ENCODE measurements at regions not wholly inside any gene's neighbourhood (a gene's known extent, or its start where the extent isn't known, plus 50 kb on each side); places are given as distances from the start of the nearest gene placed in this dataset.

GRCh38 chr4:31422006-31422405 is 701.8 kb downstream of the PCDH7 start:
- Histone ChIP-seq H3K4me1 (ENCODE audit: insufficient read depth, low read length) (no peaks in the 10 kb centered on the region), H2BK120ac (ENCODE audit: low read depth, low read length, poor library complexity, severe bottlenecking) (no peak overlapping the region), H2BK20ac (ENCODE audit: low read depth, low read length, poor library complexity, severe bottlenecking) (no peak overlapping the region), H3K79me1 (ENCODE audit: insufficient read depth, low read depth, low read length, poor library complexity, severe bottlenecking) (no peaks in the 10 kb centered on the region), H2BK15ac (ENCODE audit: low read depth, low read length) (no peak overlapping the region), H2BK5ac (ENCODE audit: insufficient read length, low read length) (no peak overlapping the region), H4K8ac (replicated peaks; ENCODE audit: insufficient read length, low read depth, low read length) (no peak overlapping the region), H3K27ac (ENCODE audit: insufficient read length, low read depth, low read length) (no peak overlapping the region), H3K4ac (ENCODE audit: low read depth, low read length) (no peak overlapping the region), H3K9ac (ENCODE audit: extremely low read depth, insufficient read length, low read length) (no peak overlapping the region), H4K5ac (ENCODE audit: insufficient read length, low read depth, low read length) (no peak overlapping the region), H2BK12ac (ENCODE audit: insufficient read length, low read depth, low read length) (no peak overlapping the region), H3K56ac (ENCODE audit: insufficient read length, low read depth, low read length) (no peak overlapping the region), H3K23me2 (ENCODE audit: insufficient read length, low read depth, low read length, poor library complexity, severe bottlenecking) (no peaks in the 10 kb centered on the region), H3K9me3 (ENCODE audit: control insufficient read depth, low read depth, low read length) (no peaks in the 10 kb centered on the region), H3K79me2 (ENCODE audit: insufficient read depth, low read length) (no peaks in the 10 kb centered on the region), H3K23ac (ENCODE audit: insufficient read length, low read depth, low read length) (no peak overlapping the region), H4K91ac (ENCODE audit: insufficient read length, low read depth, low read length) (no peak overlapping the region), H2AFZ (ENCODE audit: low read length) (no peak overlapping the region), H3K14ac (ENCODE audit: insufficient read depth, low read length) (no peak overlapping the region), H4K20me1 (ENCODE audit: control insufficient read depth, insufficient read depth, insufficient read length) (no peaks in the 10 kb centered on the region), H2AK5ac (ENCODE audit: insufficient read length, low read length) (no peak overlapping the region), H3T11ph (ENCODE audit: low read length) (no peak overlapping the region), H3K4me2 (ENCODE audit: insufficient read depth, insufficient read length, low read length) (no peak overlapping the region), H3K27me3 (ENCODE audit: insufficient read depth, low read length) (no peaks in the 10 kb centered on the region), H3K18ac (ENCODE audit: insufficient read length, low read depth, low read length) (no peak overlapping the region)
- H3K4me1 Mint-ChIP-seq = no peaks in the 10 kb centered on the region
- H3K9me3 Mint-ChIP-seq = no peaks in the 10 kb centered on the region
- no peak overlapping the region for H3K27ac Mint-ChIP-seq
- DNase-seq = no peak
- WGBS (ENCODE audit: extremely low coverage, insufficient read length, low lambda C conversion rate) = no CpG with 5 or more reads among the region's 2 CpGs
- H3K4me3 Mint-ChIP-seq = no peak overlapping the region
- no peaks in the 10 kb centered on the region for H3K36me3 Mint-ChIP-seq (ENCODE audit: insufficient read depth in 1 of 3, low read depth in 3 of 3)
- H3K27me3 Mint-ChIP-seq (ENCODE audit: low read depth) = no peaks in the 10 kb centered on the region
- TF ChIP-seq CTCF (conservative IDR thresholded peaks at IDR 0.05) = no peak

Measured in H9 (cell line).